ENCODE measurements at regions not wholly inside any gene's neighbourhood (a gene's known extent, or its start where the extent isn't known, plus 50 kb on each side); places are given as distances from the start of the nearest gene placed in this dataset.

GRCh38 chr11:32317643-32318042 lies 117.7 kb downstream of the WT1 start:
- Histone ChIP-seq H3K36me3 (ENCODE audit: control insufficient read depth in 4 of 4, insufficient read depth in 4 of 4, low read length in 3 of 4) (no peaks in the 10 kb centered on the region), H3K4me3 (ENCODE audit: control insufficient read depth in 1 of 7, extremely low read depth in 1 of 7, insufficient read depth in 4 of 7, low read depth in 2 of 7, low read length in 6 of 7) (no peak overlapping the region), H3K9me3 (ENCODE audit: control extremely low read depth in 1 of 5, control insufficient read depth in 4 of 5, insufficient read depth in 2 of 5, low read depth in 1 of 5, low read length in 4 of 5) (no peaks in the 10 kb centered on the region), H3K4me1 (ENCODE audit: control extremely low read depth in 1 of 4, control insufficient read depth in 4 of 4, insufficient read depth in 4 of 4, low read length in 3 of 4) (peaks cover 0 to 13% (median 8%) of the 10 kb centered on the region in 4 experiments), H3K27ac (ENCODE audit: insufficient read depth in 1 of 2, low read depth in 1 of 2, low read length in 2 of 2, poor library complexity in 1 of 2, severe bottlenecking in 2 of 2) (no peak overlapping the region), H3K27me3 (replicated peaks in 2 of 5; ENCODE audit: control insufficient read depth in 4 of 5, insufficient read depth in 5 of 5, low read length in 4 of 5) (peaks cover 0 to 4% (median 2%) of the 10 kb centered on the region in 5 experiments)
- ChIA-PET CTCF (no interaction called here), POLR2A (no interaction called here)
- 100% methylated on average over 1 of the region's 1 CpG for whole genome bisulfite sequencing (ENCODE audit: insufficient coverage)
- DNase-seq = peak in 2 of 3 donors; percentile 33 to 34

GRCh38 chr11:32318071-32319055 lies 117.0 kb downstream of the WT1 start:
- WGBS (ENCODE audit: insufficient coverage) = 100% methylated on average over 1 of the region's 5 CpGs
- POLR2A ChIA-PET = no interaction called here

GRCh38 chr11:32323814-32324130 lies 111.6 kb downstream of the WT1 start:
- no peak for DNase-seq
- Histone ChIP-seq H3K9me3 (ENCODE audit: control extremely low read depth in 1 of 5, control insufficient read depth in 4 of 5, insufficient read depth in 2 of 5, low read depth in 1 of 5, low read length in 4 of 5) (no peaks in the 10 kb centered on the region), H3K36me3 (ENCODE audit: control insufficient read depth in 4 of 4, insufficient read depth in 4 of 4, low read length in 3 of 4) (no peaks in the 10 kb centered on the region), H3K4me1 (ENCODE audit: control extremely low read depth in 1 of 4, control insufficient read depth in 4 of 4, insufficient read depth in 4 of 4, low read length in 3 of 4) (no peaks in the 10 kb centered on the region), H3K27me3 (replicated peaks in 2 of 5; ENCODE audit: control insufficient read depth in 4 of 5, insufficient read depth in 5 of 5, low read length in 4 of 5) (peaks cover 0 to 4% (median 0%) of the 10 kb centered on the region in 5 experiments), H3K27ac (ENCODE audit: insufficient read depth in 1 of 2, low read depth in 1 of 2, low read length in 2 of 2, poor library complexity in 1 of 2, severe bottlenecking in 2 of 2) (no peak overlapping the region), H3K4me3 (ENCODE audit: control insufficient read depth in 1 of 7, extremely low read depth in 1 of 7, insufficient read depth in 4 of 7, low read depth in 2 of 7, low read length in 6 of 7) (no peak overlapping the region)
- ChIA-PET POLR2A (no interaction called here), CTCF (interaction anchor here (0.6 to 5.3 kb wide), 12 partner anchors 10 to 470 kb away, joined by 3 to 29 read pairs (median 4); partner anchors contain the start of gene CCDC73)
- WGBS (ENCODE audit: insufficient coverage) = no CpG with 5 or more reads among the region's 3 CpGs

More at GRCh38 chr11:32318071-32319055, 117.0 kb downstream of the WT1 start:
- H3K4me1 ChIP-seq (ENCODE audit: control extremely low read depth in 1 of 4, control insufficient read depth in 4 of 4, insufficient read depth in 4 of 4, low read length in 3 of 4) = peaks cover 0 to 13% (median 8%) of the 10 kb centered on the region in 4 experiments
- H3K4me3 ChIP-seq (ENCODE audit: control insufficient read depth in 1 of 7, extremely low read depth in 1 of 7, insufficient read depth in 4 of 7, low read depth in 2 of 7, low read length in 6 of 7) = no peak overlapping the region
- no peaks in the 10 kb centered on the region for H3K9me3 ChIP-seq (ENCODE audit: control extremely low read depth in 1 of 5, control insufficient read depth in 4 of 5, insufficient read depth in 2 of 5, low read depth in 1 of 5, low read length in 4 of 5)
- H3K36me3 ChIP-seq (ENCODE audit: control insufficient read depth in 4 of 4, insufficient read depth in 4 of 4, low read length in 3 of 4) = no peaks in the 10 kb centered on the region
- no peak overlapping the region for H3K27ac ChIP-seq (ENCODE audit: insufficient read depth in 1 of 2, low read depth in 1 of 2, low read length in 2 of 2, poor library complexity in 1 of 2, severe bottlenecking in 2 of 2)
- DNase-seq = no peak
- H3K27me3 ChIP-seq (replicated peaks in 2 of 5; ENCODE audit: control insufficient read depth in 4 of 5, insufficient read depth in 5 of 5, low read length in 4 of 5) = peaks cover 0 to 4% (median 2%) of the 10 kb centered on the region in 5 experiments
- CTCF ChIA-PET = interaction anchor here (0.6 to 1.0 kb wide), 3 partner anchors 153 to 474 kb away, joined by 3 to 4 read pairs (median 3); no protein-coding TSS in a partner anchor

GRCh38 chr11:32325187-32325586 lies 110.2 kb downstream of the WT1 start:
- ChIA-PET POLR2A (no interaction called here), CTCF (interaction anchor here (2.2 to 5.3 kb wide), 4 partner anchors 10 to 290 kb away, joined by 6 to 29 read pairs (median 22); no protein-coding TSS in a partner anchor)
- H3K27me3 ChIP-seq (replicated peaks in 2 of 5; ENCODE audit: control insufficient read depth in 4 of 5, insufficient read depth in 5 of 5, low read length in 4 of 5) = peaks cover 0 to 4% (median 1%) of the 10 kb centered on the region in 5 experiments
- H3K4me3 ChIP-seq (ENCODE audit: control insufficient read depth in 1 of 7, extremely low read depth in 1 of 7, insufficient read depth in 4 of 7, low read depth in 2 of 7, low read length in 6 of 7) = no peak overlapping the region
- DNase-seq = no peak
- no peaks in the 10 kb centered on the region for H3K4me1 ChIP-seq (ENCODE audit: control extremely low read depth in 1 of 4, control insufficient read depth in 4 of 4, insufficient read depth in 4 of 4, low read length in 3 of 4)
- WGBS (ENCODE audit: insufficient coverage) = no CpG with 5 or more reads among the region's 3 CpGs
- H3K27ac ChIP-seq (ENCODE audit: insufficient read depth in 1 of 2, low read depth in 1 of 2, low read length in 2 of 2, poor library complexity in 1 of 2, severe bottlenecking in 2 of 2) = no peak overlapping the region
- no peaks in the 10 kb centered on the region for H3K9me3 ChIP-seq (ENCODE audit: control extremely low read depth in 1 of 5, control insufficient read depth in 4 of 5, insufficient read depth in 2 of 5, low read depth in 1 of 5, low read length in 4 of 5)
- no peaks in the 10 kb centered on the region for H3K36me3 ChIP-seq (ENCODE audit: control insufficient read depth in 4 of 4, insufficient read depth in 4 of 4, low read length in 3 of 4)

- no peaks in the 10 kb centered on the region for H3K4me1 ChIP-seq (ENCODE audit: control extremely low read depth in 1 of 4, control insufficient read depth in 4 of 4, insufficient read depth in 4 of 4, low read length in 3 of 4)
- H3K4me3 ChIP-seq (ENCODE audit: control insufficient read depth in 1 of 7, extremely low read depth in 1 of 7, insufficient read depth in 4 of 7, low read depth in 2 of 7, low read length in 6 of 7) = no peak overlapping the region
- ChIA-PET POLR2A (no interaction called here), CTCF (interaction anchor here (5.3 kb wide), 1 partner anchor 10 kb away, joined by 29 read pairs; no protein-coding TSS in a partner anchor)
- no peak overlapping the region for H3K27ac ChIP-seq (ENCODE audit: insufficient read depth in 1 of 2, low read depth in 1 of 2, low read length in 2 of 2, poor library complexity in 1 of 2, severe bottlenecking in 2 of 2)
- peaks cover 0 to 4% (median 1%) of the 10 kb centered on the region in 5 experiments for H3K27me3 ChIP-seq (replicated peaks in 2 of 5; ENCODE audit: control insufficient read depth in 4 of 5, insufficient read depth in 5 of 5, low read length in 4 of 5)
- no peaks in the 10 kb centered on the region for H3K36me3 ChIP-seq (ENCODE audit: control insufficient read depth in 4 of 4, insufficient read depth in 4 of 4, low read length in 3 of 4)
- no CpG with 5 or more reads among the region's 2 CpGs for WGBS (ENCODE audit: insufficient coverage)
- H3K9me3 ChIP-seq (ENCODE audit: control extremely low read depth in 1 of 5, control insufficient read depth in 4 of 5, insufficient read depth in 2 of 5, low read depth in 1 of 5, low read length in 4 of 5) = no peaks in the 10 kb centered on the region
- DNase-seq = no peak
Measured at GRCh38 chr11:32325725-32326124, 109.6 kb downstream of the WT1 start.

GRCh38 chr11:32326522-32326921 lies 108.8 kb downstream of the WT1 start:
- CTCF ChIA-PET = interaction anchor here (0.6 kb wide), 1 partner anchor 12 kb away, joined by 3 read pairs; no protein-coding TSS in a partner anchor
- H3K36me3 ChIP-seq (ENCODE audit: control insufficient read depth in 4 of 4, insufficient read depth in 4 of 4, low read length in 3 of 4) = no peaks in the 10 kb centered on the region
- WGBS (ENCODE audit: insufficient coverage) = 100% methylated on average over 1 of the region's 3 CpGs
- POLR2A ChIA-PET = no interaction called here
- peaks cover 0 to 5% (median 1%) of the 10 kb centered on the region in 5 experiments for H3K27me3 ChIP-seq (replicated peaks in 2 of 5; ENCODE audit: control insufficient read depth in 4 of 5, insufficient read depth in 5 of 5, low read length in 4 of 5)
- DNase-seq = no peak
- H3K4me1 ChIP-seq (ENCODE audit: control extremely low read depth in 1 of 4, control insufficient read depth in 4 of 4, insufficient read depth in 4 of 4, low read length in 3 of 4) = no peaks in the 10 kb centered on the region
- no peak overlapping the region for H3K4me3 ChIP-seq (ENCODE audit: control insufficient read depth in 1 of 7, extremely low read depth in 1 of 7, insufficient read depth in 4 of 7, low read depth in 2 of 7, low read length in 6 of 7)
- no peak overlapping the region for H3K27ac ChIP-seq (ENCODE audit: insufficient read depth in 1 of 2, low read depth in 1 of 2, low read length in 2 of 2, poor library complexity in 1 of 2, severe bottlenecking in 2 of 2)
- H3K9me3 ChIP-seq (ENCODE audit: control extremely low read depth in 1 of 5, control insufficient read depth in 4 of 5, insufficient read depth in 2 of 5, low read depth in 1 of 5, low read length in 4 of 5) = no peaks in the 10 kb centered on the region

GRCh38 chr11:32328392-32328791 lies 106.9 kb downstream of the WT1 start:
- Histone ChIP-seq H3K27ac (ENCODE audit: insufficient read depth in 1 of 2, low read depth in 1 of 2, low read length in 2 of 2, poor library complexity in 1 of 2, severe bottlenecking in 2 of 2) (no peak overlapping the region), H3K36me3 (ENCODE audit: control insufficient read depth in 4 of 4, insufficient read depth in 4 of 4, low read length in 3 of 4) (no peaks in the 10 kb centered on the region), H3K27me3 (replicated peaks in 2 of 5; ENCODE audit: control insufficient read depth in 4 of 5, insufficient read depth in 5 of 5, low read length in 4 of 5) (peaks cover 0 to 5% (median 1%) of the 10 kb centered on the region in 5 experiments), H3K4me1 (ENCODE audit: control extremely low read depth in 1 of 4, control insufficient read depth in 4 of 4, insufficient read depth in 4 of 4, low read length in 3 of 4) (peaks cover under 1 to 8% (median 4%) of the 10 kb centered on the region in 4 experiments), H3K4me3 (ENCODE audit: control insufficient read depth in 1 of 7, extremely low read depth in 1 of 7, insufficient read depth in 4 of 7, low read depth in 2 of 7, low read length in 6 of 7) (no peak overlapping the region), H3K9me3 (ENCODE audit: control extremely low read depth in 1 of 5, control insufficient read depth in 4 of 5, insufficient read depth in 2 of 5, low read depth in 1 of 5, low read length in 4 of 5) (no peaks in the 10 kb centered on the region)
- WGBS (ENCODE audit: insufficient coverage) = 100% methylated on average over 1 of the region's 1 CpG
- DNase-seq = no peak
- ChIA-PET CTCF (no interaction called here), POLR2A (no interaction called here)

Data from common myeloid progenitor, CD34-positive (primary cell).